HG03045 (cell line): ENCODE measurements at regions not wholly inside any gene's neighbourhood (a gene's known extent, or its start where the extent isn't known, plus 50 kb on each side); places are given as distances from the start of the nearest gene placed in this dataset.
A peak's percentile ranks its signal among the peaks of the same experiment; 100 is the strongest.

Source experiments
- ATAC-seq: cut with Tn5 transposase; IDR thresholded peaks from one replicate; pipeline ENCODE4 v1.9.1; 2021; ENCODE audit warnings: mild to moderate bottlenecking, moderate library complexity; ENCODE audit not compliant: unreplicated experiment

- no peak for ATAC-seq
Observed at GRCh38 chr5:145708169-145708568, 127.0 kb downstream of the PRELID2 start.

- ATAC-seq = no peak
Observed at GRCh38 chr5:145704724-145705123, 130.4 kb downstream of the PRELID2 start.

GRCh38 chr5:145703856-145704255 lies 131.3 kb downstream of the PRELID2 start:
- no peak for ATAC-seq

DNA sequence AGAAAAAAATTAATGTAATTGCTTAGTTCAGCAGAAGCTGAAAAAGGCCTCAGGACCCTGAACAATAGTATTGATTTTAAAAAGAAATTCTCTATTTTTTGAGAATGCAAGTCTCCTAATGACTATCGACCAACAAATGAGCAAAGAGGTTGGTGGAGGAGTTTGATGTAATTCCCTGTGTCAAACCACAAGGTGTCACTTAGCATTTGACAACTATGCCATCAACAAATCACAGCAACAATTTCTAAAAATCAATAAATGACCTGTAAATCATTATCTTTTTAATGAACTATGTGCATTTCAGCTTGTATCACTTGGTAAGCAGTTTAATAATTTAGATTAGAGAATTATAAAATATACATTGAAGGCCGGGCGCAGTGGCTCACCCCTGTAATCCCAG lies 133.7 kb downstream of the PRELID2 start:
- ATAC-seq = no peak

DNA sequence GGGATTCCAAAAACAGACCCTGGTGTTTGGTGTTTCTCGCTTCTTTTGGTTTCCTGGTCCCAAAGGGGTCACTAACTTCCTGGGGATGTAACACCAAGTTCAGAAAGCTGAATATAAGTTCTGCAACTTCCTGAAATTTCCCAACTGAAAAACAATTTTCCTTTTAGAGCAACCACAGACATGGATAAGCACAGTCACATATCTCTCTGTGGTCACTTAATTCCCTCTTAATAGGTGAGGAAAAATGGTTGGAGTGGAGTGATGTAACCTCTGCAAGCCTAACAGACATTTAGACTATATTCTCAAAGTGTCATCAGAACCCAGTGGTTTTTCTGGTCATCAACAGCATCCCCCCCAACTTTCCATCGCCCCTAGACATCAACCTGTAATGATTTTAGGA lies 135.3 kb downstream of the PRELID2 start:
- no peak for ATAC-seq

DNA sequence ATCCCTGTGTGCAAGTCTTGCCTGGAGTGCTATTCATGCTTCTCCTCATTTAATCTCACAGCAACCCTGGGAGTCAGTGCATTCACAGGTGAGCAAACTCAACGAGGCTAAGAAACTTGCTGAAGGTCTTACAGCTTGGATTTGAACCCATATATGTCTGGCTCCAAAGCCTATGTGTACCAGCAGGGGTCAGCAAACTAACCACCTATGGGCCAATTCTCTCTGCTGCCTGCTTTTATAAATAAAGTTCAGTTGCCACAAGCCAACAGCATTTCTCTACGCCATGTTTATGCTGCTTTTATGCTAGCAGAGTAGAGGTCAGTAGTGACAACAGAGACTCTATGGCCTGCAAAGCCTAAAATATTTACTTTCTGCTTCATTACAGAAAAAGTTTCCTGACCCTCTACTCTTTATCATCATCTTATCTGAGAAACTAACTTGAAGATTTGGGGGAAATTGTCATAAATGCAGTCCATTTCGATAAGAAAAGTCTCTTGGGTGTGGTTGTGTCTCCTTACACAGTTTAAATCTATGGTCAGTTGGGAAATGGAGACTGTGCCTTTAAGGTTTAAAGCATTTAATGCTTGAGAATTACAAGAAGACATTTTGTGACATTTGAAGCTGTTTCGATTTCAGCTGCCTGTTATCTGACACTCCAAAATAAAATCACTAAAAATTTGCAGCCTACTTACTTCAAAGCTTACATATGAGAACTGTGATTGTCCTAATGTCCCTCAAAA lies 137.7 kb downstream of the PRELID2 start:
- no peak for ATAC-seq

GRCh38 chr5:145689235-145689634 lies 145.9 kb downstream of the PRELID2 start:
- ATAC-seq = peak; percentile 51

DNA sequence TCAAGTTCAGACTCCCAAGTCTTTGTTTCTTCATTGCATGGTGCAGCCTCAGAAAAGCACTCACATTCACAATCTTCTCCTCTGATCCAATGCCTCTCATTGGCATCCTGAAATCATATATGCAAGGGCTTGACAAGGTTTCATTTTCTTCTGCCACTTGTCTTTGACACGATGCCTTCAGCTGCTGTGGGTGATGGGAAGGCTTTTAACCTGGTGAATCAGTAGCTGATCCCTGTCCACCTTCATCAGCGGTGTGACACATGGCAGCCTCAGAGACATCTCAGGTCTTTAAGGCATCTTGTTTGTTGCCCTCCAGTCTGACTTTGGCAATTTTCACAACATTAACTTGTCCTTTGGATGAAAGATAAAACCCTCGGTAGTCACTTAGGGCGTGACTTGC lies 147.2 kb downstream of the PRELID2 start:
- no peak for ATAC-seq

- ATAC-seq = no peak
Observed at GRCh38 chr5:145685417-145685816, 149.7 kb downstream of the PRELID2 start.

DNA sequence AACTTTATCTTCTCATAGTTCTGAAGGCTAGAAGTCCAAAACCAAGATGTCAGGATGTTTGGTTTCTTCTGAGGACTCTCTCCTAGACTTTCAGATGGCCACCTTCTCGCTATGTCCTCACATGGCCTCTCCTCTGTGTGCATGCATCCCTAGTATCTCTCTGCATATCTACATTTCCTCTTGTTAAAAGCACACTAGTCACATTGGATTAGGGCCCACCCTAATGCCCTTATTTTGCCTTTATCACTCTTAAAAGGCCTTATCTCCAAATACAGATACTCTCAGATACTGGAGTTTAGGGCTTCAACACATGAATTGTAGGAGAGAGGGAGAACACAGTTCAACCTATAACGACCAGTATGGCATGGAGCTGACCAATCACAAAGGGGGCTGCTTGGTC lies 151.7 kb downstream of the PRELID2 start:
- ATAC-seq = no peak

GRCh38 chr5:145682197-145682899 lies 152.8 kb downstream of the PRELID2 start:
- no peak for ATAC-seq

- ATAC-seq = peak; percentile 89
Observed at GRCh38 chr5:145681686-145682085, 153.5 kb downstream of the PRELID2 start.

DNA sequence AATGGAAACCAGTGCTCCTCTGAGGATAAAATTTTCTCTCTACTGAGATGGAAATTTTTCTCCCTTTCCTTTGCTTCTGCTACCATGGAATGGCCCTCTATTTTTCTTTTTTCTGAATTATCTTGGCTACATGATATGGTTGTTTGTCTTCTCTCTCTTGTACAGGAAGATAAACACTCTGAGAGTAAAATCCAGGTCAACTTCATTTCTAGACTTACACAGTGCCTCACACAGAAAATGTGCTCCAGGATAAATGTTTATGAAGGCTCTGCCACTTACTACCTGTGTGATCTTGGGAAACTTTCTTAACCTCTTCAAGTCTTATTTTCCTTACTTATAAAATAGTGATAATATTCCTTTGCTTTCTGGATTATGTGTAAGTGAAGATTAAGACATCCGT lies 153.9 kb downstream of the PRELID2 start:
- no peak for ATAC-seq

DNA sequence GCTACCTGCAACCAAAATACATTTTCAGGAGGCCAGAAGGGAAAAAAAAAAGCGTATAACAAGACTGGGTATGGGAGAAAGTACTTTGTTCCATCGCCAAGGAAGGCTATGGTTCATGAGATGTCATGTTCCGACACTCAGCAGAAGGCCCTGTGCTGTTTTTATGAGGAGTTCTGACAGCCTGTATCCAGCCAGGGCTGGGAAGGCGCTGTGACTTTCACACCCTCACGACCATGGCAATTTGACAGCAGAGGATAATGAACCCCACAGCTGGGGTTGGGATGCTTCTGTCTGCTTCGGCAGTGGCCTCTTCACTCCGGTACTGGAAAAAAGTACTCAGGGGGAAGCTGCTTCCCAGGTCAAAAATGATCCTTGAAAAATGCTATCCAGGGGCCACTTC lies 154.4 kb downstream of the PRELID2 start:
- no peak for ATAC-seq

GRCh38 chr5:145680169-145680568 lies 155.0 kb downstream of the PRELID2 start:
- no peak for ATAC-seq

- ATAC-seq = no peak
Observed at GRCh38 chr5:145678255-145678654, 156.9 kb downstream of the PRELID2 start.

DNA sequence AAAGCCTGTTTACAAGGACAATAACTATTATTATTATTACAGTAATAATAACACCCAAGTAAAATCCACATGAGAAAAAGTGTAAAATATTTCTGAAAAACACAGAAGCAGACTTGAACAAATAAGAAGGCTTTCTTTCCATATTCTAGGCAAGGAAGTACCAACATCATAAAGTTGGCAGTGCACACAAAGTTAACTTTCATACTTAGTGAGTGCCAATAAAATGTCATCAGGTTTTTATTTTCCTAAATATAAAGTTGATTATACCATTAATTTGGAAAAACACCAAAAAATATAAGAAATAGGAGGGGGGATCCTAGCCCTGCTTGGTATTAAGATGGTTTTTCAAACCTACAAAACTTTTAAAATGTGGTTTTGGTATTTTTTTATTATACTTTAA lies 161.4 kb downstream of the PRELID2 start:
- no peak for ATAC-seq

GRCh38 chr5:145668714-145669113 lies 166.4 kb downstream of the PRELID2 start:
- no peak for ATAC-seq

GRCh38 chr5:145667742-145668141 lies 167.4 kb downstream of the PRELID2 start:
- ATAC-seq = no peak

GRCh38 chr5:145666591-145666990 lies 168.6 kb downstream of the PRELID2 start:
- ATAC-seq = no peak

DNA sequence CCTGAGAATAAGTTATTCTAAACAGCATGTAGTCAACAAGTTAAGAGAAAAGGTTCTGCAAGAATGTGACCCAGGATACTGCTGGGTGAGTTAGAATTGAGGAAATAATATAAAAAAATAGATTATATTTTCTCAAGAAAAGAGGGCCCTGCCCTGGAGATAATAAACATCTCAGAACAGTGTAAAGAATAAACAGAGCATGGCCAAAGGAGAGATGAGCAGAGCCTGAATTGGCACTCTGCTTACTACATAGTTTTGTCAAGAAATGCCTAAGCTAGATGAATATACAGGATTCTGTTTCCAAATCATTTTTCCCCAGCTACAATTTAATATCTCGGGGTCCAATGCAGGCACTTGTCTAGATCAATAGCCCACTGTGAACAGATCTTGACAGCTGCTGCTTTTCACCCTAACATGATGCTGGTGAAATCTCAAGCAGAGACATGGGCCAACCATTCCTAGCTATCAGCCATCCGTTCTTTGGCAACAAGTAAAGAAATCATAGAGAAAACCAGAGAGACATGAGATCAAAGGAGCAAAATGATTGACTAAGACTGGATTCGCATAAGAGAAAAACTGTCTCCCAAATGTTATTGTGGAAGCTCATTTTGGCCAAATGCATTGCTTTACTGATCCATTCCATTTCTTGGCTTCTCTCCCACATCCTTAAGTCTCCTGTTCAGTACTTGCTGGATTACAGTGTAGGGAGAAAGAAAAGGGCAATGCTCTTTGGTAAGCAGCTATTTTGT lies 173.2 kb downstream of the PRELID2 start:
- no peak for ATAC-seq
